ENCODE measurements at regions not wholly inside any gene's neighbourhood (a gene's known extent, or its start where the extent isn't known, plus 50 kb on each side); places are given as distances from the start of the nearest gene placed in this dataset.

GRCh38 chr11:122202161-122202950 is 86.3 kb upstream of the BLID start (continued):
- TF ChIP-seq FOS (IDR thresholded peaks at IDR 0.05; ENCODE audit: low read depth, low read length), result no peak

- Histone ChIP-seq H4K91ac (ENCODE audit: insufficient read depth, low read depth, low read length) (peak overlapping the region; percentile 97), H3K56ac (ENCODE audit: extremely low read depth, insufficient read depth, low read length) (peak overlapping the region; percentile 90; the same call in 1 of the 2 replicates), H2AK5ac (ENCODE audit: low read depth, low read length) (peak overlapping the region; percentile 98), H3K9me1 (ENCODE audit: insufficient read depth, low read length) (peaks cover 16% of the 10 kb centered on the region), H3K23ac (ENCODE audit: low read depth, low read length) (peak overlapping the region; percentile 99), H3K36me3 (ENCODE audit: control insufficient read depth, insufficient read depth, low read length) (peaks cover 12% of the 10 kb centered on the region), H2BK120ac (ENCODE audit: low read depth, low read length) (peak overlapping the region; percentile 99), H4K8ac (ENCODE audit: low read depth in 2 of 2, low read length in 2 of 2) (peak overlapping the region; percentile 68 to 98), H3K27me3 (ENCODE audit: control insufficient read depth, insufficient read depth, low read length) (no peaks in the 10 kb centered on the region), H2AK9ac (replicated peaks; ENCODE audit: low read depth, low read length, poor library complexity) (peak overlapping the region; percentile 59), H2AFZ (replicated peaks; ENCODE audit: low read length, poor library complexity) (no peak overlapping the region), H4K5ac (ENCODE audit: low read depth, low read length) (peak overlapping the region; percentile 91), H3K79me1 (ENCODE audit: low read depth in 1 of 2, low read length in 2 of 2) (peaks cover 20 to 61% of the 10 kb centered on the region in 2 experiments; a peak in 3 of 4 replicates), H2BK5ac (ENCODE audit: low read depth, low read length, poor library complexity, severe bottlenecking) (peak overlapping the region; percentile 99), H2BK20ac (ENCODE audit: low read depth, low read length) (peak overlapping the region; percentile 90), H3K4me1 (ENCODE audit: control insufficient read depth, insufficient read depth, low read length) (peaks cover 30% of the 10 kb centered on the region), H4K20me1 (ENCODE audit: insufficient read depth, low read length) (no peaks in the 10 kb centered on the region), H3K4ac (ENCODE audit: low read depth, low read length) (peak overlapping the region; percentile 100), H3K14ac (replicated peaks; ENCODE audit: low read depth, low read length) (peak overlapping the region; percentile 100), H3K9ac (ENCODE audit: low read depth, low read length) (peak overlapping the region; percentile 87), H3K9me3 (ENCODE audit: control insufficient read depth, insufficient read depth, low read length) (no peaks in the 10 kb centered on the region), H3K4me3 (ENCODE audit: insufficient read depth, low read depth, low read length) (peak overlapping the region; percentile 37), H3K18ac (ENCODE audit: low read depth, low read length) (peak overlapping the region; percentile 96), H2BK15ac (ENCODE audit: low read depth, low read length) (peak overlapping the region; percentile 88; the same call in 2 of the 3 replicates), H3K4me2 (ENCODE audit: low read depth, low read length) (peak overlapping the region; percentile 95), H3K27ac (ENCODE audit: insufficient read depth, low read length) (peak overlapping the region; percentile 91)
- in situ Hi-C loops (cut with MboI; ENCODE audit: low sequenced_read_pairs) (loop anchor here (10.0 to 25.0 kb wide), 2 partner anchors 96 to 889 kb away; no protein-coding TSS in a partner anchor), dilution Hi-C loops (cut with HindIII; ENCODE audit: low sequenced_read_pairs, unreplicated experiment) (no loop called here), intact Hi-C loops (cut with micrococcal nuclease) (loop anchor here (5.0 to 10.0 kb wide), 4 partner anchors 34 to 736 kb away; no protein-coding TSS in a partner anchor)
- ATAC-seq (ENCODE audit: low read depth), result no peak
- BruUV-seq (replicated peaks), result no TSS peak
- WGBS, 2 experiments (ENCODE audit: extremely low coverage in 2 of 2, insufficient read length in 1 of 2), result no CpG with 5 or more reads among the region's 4 CpGs
- DNase-seq, result no peak
- TF ChIP-seq RAD21 (IDR thresholded peaks at IDR 0.05; ENCODE audit: low read length), result no peak
- TF ChIP-seq CEBPB (IDR thresholded peaks at IDR 0.05; ENCODE audit: low read depth, low read length), result no peak
- no peak for TF ChIP-seq CHD1 (IDR thresholded peaks at IDR 0.05; ENCODE audit: low read depth, low read length)
- TF ChIP-seq FOS (IDR thresholded peaks at IDR 0.05; ENCODE audit: low read depth, low read length), result no peak
- no peak for TF ChIP-seq ELK1 (IDR thresholded peaks at IDR 0.05; ENCODE audit: borderline replicate concordance, low read depth, low read length)
- TF ChIP-seq NFE2L2 (IDR thresholded peaks at IDR 0.05; ENCODE audit: low read depth, low read length), result no peak
- TF ChIP-seq POLR2A (IDR thresholded peaks at IDR 0.05; ENCODE audit: low read depth, low read length), result no peak
- ChIA-PET CTCF (interaction anchor here (0.6 kb wide), 1 partner anchor 27 kb away, joined by 3 read pairs; no protein-coding TSS in a partner anchor), POLR2A (ENCODE audit: unreplicated experiment) (no interaction called here)
Measured at GRCh38 chr11:122201106-122201505, 85.1 kb upstream of the BLID start.
